Astrocyte of the spinal cord (primary cell): ENCODE measurements at regions not wholly inside any gene's neighbourhood (a gene's known extent, or its start where the extent isn't known, plus 50 kb on each side); places are given as distances from the start of the nearest gene placed in this dataset.
"Not testable (repeated sequence)": the region's sequence is repeated elsewhere in the genome, so short reads cannot be mapped to it uniquely, and the experiment has no call there.

Experiments used
- DNase-seq: peaks from one replicate; pipeline ENCODE4 v3.0.0; 2011; ENCODE audit warnings: low read depth, low spot score
- H3K4me3 ChIP-seq: 2 replicates; pipeline ENCODE4 v1.5.1; 2011; ENCODE audit warnings: low read depth, mild to moderate bottlenecking, low read length, moderate library complexity
- in situ Hi-C: cut with HindIII; loops from 2 replicates; pipeline ENCODE4 v1.10.0; 2017; ENCODE audit warnings: low sequenced_read_pairs
- TF ChIP-seq, protein P1 (sequence below): IDR thresholded peaks from 2 replicates; pipeline ENCODE4 v1.5.1; 2012; ENCODE audit warnings: low read depth, mild to moderate bottlenecking, low read length, inconsistent platforms

DNA sequence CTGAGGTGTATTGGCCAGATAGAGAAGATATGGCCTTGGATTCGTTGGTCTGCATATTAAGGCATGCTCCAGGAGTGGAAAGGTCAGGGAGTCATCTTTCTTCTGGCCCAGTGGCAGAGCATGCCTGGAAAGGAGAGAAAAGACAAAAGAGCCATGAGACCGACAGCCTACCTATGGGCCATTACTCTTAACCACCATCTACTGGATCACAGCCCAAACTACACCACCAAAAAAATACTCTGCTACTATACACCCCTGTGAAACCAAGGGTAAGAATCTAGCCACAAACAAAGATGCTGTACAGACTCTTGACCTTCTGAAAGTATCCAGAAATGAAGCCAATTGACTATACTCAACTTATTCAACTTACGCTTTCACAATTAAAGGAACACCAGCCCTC lies 96.1 kb upstream of the PLSCR5 start:
- in situ Hi-C loops: no loop called here
- TF ChIP-seq, protein P1, sequence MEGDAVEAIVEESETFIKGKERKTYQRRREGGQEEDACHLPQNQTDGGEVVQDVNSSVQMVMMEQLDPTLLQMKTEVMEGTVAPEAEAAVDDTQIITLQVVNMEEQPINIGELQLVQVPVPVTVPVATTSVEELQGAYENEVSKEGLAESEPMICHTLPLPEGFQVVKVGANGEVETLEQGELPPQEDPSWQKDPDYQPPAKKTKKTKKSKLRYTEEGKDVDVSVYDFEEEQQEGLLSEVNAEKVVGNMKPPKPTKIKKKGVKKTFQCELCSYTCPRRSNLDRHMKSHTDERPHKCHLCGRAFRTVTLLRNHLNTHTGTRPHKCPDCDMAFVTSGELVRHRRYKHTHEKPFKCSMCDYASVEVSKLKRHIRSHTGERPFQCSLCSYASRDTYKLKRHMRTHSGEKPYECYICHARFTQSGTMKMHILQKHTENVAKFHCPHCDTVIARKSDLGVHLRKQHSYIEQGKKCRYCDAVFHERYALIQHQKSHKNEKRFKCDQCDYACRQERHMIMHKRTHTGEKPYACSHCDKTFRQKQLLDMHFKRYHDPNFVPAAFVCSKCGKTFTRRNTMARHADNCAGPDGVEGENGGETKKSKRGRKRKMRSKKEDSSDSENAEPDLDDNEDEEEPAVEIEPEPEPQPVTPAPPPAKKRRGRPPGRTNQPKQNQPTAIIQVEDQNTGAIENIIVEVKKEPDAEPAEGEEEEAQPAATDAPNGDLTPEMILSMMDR: no peak
- DNase-seq: no peak
- H3K4me3 ChIP-seq: no peak overlapping the region

DNA sequence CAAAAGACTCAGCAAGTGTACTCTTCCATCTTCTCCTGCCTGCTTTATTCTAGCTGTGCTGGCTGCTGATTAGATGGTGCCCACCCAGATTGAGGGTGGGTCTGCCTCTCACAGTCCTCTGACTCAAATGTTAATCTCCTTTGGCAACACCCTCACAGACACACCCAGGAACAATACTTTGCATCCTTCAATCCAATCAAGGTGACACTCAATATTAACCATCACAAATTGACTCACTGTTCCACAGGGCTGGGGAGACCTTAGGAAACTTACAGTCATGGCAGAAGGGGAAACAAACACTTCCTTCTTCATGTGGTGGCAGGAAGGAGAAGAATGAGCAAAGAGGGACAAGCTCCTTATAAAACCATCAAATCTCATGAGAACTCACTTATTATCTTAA lies 94.9 kb upstream of the PLSCR5 start:
- in situ Hi-C loops, DNase-seq, H3K4me3 ChIP-seq: not testable (repeated sequence)

DNA sequence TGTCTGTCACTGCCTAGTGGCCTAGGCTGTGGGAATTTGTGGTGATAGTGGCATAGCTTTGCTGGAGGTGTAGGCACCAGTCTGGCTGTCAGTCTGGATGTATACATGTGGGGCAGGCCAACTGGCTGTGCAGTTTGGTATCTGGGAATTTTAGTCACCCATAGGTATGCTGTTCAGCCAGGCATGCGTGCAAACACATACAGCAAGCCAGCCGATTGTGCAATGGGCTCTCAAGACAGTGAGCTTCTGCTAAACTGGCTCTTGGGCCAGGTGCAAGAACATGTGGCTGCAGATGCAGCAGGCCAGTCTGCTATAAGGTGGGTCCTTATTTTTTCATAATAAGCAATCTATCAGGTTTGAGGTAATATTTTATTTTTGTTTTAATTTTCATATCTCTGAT lies 87.1 kb upstream of the PLSCR5 start:
- TF ChIP-seq, protein P1: no peak
- in situ Hi-C loops: no loop called here
- no peak overlapping the region for H3K4me3 ChIP-seq
- no peak for DNase-seq

DNA sequence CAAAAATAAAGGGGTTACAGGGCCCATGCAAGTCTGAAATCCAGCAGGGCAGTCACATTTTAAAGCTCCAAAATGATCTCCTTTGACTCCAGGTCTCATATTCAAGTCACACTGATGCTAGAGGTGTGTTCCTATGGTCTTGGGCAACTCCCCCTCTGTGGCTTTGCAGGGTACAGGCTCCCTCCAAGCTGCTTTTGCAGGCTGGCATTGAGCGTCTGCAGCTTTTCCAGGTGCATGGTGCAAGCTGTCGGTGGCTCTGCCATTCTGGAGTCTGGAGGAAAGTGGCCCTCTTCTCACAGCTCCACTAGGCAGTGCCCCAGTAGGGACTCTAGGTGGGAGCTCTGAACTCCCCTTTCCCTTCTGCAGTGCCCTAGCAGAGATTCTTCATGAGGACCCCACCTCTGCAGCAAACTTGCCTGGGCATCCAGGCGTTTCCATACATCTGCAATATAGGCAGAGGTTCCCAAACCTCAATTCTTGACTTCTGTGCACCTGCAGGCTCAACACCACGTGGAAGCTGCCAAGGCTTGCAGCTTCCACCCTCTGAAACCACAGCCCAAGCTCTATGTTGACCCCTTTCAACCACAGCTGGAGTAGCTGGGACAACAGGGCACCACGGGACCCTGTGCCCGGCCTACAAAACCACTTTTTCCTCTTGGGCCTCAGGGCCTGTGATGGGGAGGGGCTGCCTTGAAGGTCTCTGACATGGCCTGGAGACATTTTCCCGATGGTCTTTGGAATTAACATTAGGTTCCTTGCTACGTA lies 80.1 kb upstream of the PLSCR5 start:
- TF ChIP-seq, protein P1: no peak
- no peak for DNase-seq
- in situ Hi-C loops: no loop called here
- no peak overlapping the region for H3K4me3 ChIP-seq

DNA sequence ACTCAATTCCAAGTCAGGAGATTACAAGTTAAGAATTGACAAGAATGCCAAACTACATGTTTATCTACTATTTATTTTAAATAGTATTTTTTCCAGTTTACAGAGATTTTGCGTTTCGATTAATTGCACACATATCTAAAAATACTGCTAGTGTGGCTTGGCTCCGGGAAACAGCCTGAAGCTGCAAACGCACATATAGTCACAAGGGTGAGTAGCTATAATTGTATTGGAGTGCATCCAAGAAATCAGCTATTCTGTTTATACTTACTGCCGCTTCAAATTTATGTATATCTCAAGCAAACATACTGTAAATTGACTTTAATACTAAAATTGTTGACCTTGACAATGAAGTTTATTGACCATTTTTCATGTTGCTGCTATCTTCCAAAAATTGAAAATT lies 77.0 kb upstream of the PLSCR5 start:
- TF ChIP-seq, protein P1: no peak
- peak; percentile 20 for DNase-seq
- in situ Hi-C loops: no loop called here
- H3K4me3 ChIP-seq: no peak overlapping the region

DNA sequence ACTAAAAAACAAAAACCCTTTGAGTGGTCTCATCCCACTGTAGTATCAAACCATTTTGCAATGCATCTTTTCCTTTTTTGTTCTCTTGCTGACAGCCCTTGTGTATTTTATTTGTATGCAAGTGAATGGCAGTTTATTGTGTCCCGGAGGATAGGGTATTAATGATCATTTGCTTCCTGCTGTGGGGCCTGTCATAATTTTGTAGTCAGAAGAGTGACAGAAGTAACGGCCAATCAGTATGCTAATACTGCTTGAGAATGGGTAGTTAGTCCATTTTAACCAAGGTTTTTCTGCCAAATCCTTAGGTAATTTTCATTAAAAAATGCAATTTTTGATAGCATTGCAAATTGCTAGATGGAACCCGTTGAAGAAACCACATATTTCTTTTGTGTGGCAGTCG lies 75.5 kb upstream of the PLSCR5 start:
- TF ChIP-seq, protein P1: no peak
- no peak overlapping the region for H3K4me3 ChIP-seq
- no peak for DNase-seq
- in situ Hi-C loops: no loop called here

DNA sequence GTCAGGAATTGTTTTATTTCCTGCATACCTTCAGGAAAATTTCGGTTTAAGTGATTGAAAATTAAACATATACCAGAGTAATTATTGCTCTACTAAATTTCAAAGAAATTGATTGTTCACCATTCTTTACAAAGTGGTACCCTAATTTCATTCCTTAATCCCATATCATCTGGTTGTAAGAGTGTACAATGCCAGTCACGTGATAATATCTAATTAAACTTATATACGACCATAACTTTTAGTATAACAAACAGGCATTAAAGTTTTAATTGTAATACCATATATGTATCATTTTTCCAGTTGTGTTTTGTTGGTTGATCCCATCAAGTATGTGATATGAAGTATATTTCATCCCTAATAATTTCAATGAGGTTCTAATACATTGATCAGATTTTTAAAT lies 74.8 kb upstream of the PLSCR5 start:
- in situ Hi-C loops: no loop called here

More for the DNA sequence above, 74.8 kb upstream of the PLSCR5 start:
- TF ChIP-seq, protein P1: no peak
- DNase-seq: no peak
- no peak overlapping the region for H3K4me3 ChIP-seq
